Posterior cingulate gyrus (tissue), 11 donors: ENCODE measurements at regions not wholly inside any gene's neighbourhood (a gene's known extent, or its start where the extent isn't known, plus 50 kb on each side); places are given as distances from the start of the nearest gene placed in this dataset.
"Not testable (repeated sequence)": the region's sequence is repeated elsewhere in the genome, so short reads cannot be mapped to it uniquely, and the experiment has no call there.

Experiments used
- DNase-seq, 10 donors: peaks; one replicate each; pipeline versions ENCODE4 v3.0.0 to v3.0.0-alpha.2; 2020 to 2021; ENCODE audit warnings: mixed read lengths in 3 of 10
- intact Hi-C: fragments of 100-400 bp; cut with DNase I; formaldehyde crosslinking; loops from one replicate; pipeline ENCODE4 v1.15.1; 2023

DNA sequence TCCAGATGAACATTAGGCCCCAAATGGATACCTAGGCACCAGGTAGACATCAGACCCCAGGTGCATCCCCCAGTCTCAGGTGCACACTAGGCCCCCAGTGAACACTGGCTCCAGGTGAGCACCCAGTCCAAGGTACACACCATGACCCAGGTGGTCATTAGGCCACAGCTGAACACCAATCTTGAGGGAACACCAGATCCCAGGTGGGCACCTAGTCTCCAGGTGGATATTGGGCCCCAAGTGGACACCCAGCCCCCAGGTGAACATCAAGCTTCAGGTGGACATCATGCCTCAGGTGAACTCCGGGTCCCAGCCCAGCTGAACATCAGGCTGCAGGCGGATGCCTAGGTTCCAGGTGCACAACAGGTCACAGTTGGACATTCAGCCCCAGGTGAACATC, 196.5 kb downstream of the POTEG start:
- peak in 2 of 10 donors; percentile 38 to 52 for DNase-seq
- intact Hi-C loops = not testable (repeated sequence)

DNA sequence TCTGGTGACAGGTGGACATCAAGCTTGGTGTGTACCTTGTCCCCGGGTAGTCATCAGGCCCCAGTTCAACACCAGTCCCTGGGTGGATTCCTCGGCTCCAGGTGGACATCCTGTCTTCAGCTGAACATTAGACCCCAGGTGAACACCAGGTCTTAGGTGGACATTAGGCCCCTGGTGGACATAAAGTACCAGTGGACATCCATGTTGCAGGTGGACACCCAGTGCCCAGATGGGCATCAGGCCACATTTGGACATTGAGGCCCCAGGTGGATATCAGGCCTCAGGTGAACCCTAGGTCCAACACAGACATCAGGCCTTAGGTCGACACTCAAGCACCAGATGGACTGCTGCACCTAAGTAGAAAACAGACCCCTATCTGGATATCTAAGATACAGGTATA, 195.6 kb downstream of the POTEG start:
- intact Hi-C loops, DNase-seq: not testable (repeated sequence)

- intact Hi-C loops = not testable (repeated sequence)
- peak in 2 of 10 donors; percentile 29 to 71 for DNase-seq
Measured at GRCh38 chr14:19239981-19240380, 194.2 kb downstream of the POTEG start.

GRCh38 chr14:19240387-19240786, 193.8 kb downstream of the POTEG start:
- peak in 2 of 10 donors; percentile 27 to 49 for DNase-seq
- intact Hi-C loops = not testable (repeated sequence)

GRCh38 chr14:19241451-19241850, 192.7 kb downstream of the POTEG start:
- DNase-seq = peak in 3 of 10 donors; percentile 24 to 90 (median 53)
- intact Hi-C loops = not testable (repeated sequence)

- intact Hi-C loops = not testable (repeated sequence)
- DNase-seq = peak in 1 of 10 donors; percentile 7
Measured at GRCh38 chr14:19242529-19242928, 191.6 kb downstream of the POTEG start.

DNA sequence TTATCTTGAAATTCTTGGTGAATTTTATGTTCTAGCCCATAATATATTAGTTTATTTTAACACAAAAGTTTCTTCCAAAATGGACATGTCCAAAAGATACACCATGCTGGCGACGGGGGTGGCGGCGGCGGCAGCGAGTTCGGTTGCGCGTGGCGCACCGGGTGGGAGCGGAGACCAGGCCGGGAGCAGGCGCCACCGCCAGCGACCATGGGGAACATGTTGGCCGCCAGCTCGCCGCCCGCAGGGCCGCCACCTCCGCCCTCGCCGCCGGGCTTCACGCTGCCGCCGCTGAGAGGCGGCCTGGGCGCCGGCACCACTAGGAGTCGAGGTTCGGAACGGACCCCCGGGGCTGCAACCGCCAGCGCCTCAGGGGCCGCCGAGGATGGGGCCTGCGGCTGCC, 167.2 kb downstream of the POTEG start:
- intact Hi-C loops, DNase-seq: not testable (repeated sequence)

DNA sequence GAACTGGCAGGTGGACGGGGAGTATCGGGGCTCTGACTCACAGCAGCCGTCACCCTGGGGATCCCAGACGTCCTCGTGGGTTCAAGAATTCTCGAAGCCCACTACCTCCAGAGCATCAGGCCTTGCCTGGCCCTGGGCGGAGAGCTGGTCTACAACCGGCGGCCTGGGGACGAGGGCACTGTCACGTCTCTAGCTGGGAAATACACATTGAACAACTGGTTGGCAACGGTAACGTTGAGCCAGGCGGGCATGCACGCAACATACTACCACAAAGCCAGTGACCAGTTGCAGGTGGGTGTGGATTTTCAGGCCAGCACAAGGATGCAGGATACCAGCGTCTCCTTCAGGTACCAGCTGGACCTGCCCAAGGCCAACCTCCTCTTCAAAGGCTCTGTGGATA, 166.5 kb downstream of the POTEG start:
- DNase-seq = peak in 7 of 10 donors; percentile 7 to 90 (median 23)
- intact Hi-C loops = not testable (repeated sequence)

DNA sequence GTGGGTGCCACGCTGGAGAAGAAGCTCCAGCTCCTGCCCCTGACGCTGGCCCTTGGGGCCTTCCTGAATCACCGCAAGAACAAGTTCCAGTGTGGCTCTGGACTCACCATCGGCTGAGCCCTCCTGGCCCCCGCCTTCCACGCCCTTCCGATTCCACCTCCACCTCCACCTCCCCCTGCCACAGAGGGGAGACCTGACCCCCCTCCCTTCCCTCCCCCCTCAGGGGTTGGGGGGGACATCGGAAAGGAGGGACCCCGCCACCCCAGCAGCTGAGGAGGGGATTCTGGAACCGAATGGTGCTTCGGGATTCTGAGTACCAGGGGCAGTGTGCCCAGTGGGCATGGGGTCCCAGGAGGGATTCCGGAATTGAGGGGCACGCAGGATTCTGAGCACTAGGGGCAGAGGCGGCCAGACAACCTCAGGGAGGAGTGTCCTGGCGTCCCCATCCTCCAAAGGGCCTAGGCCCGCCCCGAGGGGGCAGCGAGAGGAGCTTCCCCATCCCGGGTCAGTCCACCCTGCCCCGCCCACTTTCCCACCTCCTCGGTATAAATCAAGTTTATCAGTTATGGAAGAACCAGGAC, 166.0 kb downstream of the POTEG start:
- DNase-seq, intact Hi-C loops: not testable (repeated sequence)

GRCh38 chr14:19272235-19272634, 161.9 kb downstream of the POTEG start:
- intact Hi-C loops, DNase-seq: not testable (repeated sequence)

DNA sequence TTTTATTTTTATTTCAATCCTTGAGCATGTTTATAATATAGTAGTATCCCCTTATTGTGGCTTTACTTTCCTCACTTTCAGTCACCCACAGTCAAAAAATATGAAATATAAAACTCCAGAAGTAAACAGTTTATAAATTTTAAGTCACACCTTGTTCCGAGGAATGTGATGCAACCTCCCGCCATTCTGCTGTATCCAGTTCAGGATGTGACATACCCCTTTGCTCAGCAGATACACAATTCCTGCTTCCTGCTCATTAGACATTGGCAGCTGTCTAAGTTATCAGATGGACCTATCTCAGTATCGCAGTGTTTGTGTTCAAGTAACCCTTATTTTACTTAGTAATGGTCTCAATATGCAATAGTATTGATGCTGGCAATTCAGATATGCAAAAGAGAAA, 144.5 kb downstream of the POTEG start:
- intact Hi-C loops = not testable (repeated sequence)
- DNase-seq = peak in 1 of 10 donors; percentile 18

GRCh38 chr14:19300243-19300642, 133.9 kb downstream of the POTEG start:
- intact Hi-C loops, DNase-seq: not testable (repeated sequence)

- intact Hi-C loops = not testable (repeated sequence)
- peak in 3 of 10 donors; percentile 27 to 86 (median 67) for DNase-seq
Measured at GRCh38 chr14:19300838-19301237, 133.3 kb downstream of the POTEG start.

GRCh38 chr14:19303844-19304243, 130.3 kb downstream of the POTEG start:
- DNase-seq = peak in 2 of 10 donors; percentile 2 to 40
- intact Hi-C loops = not testable (repeated sequence)

- intact Hi-C loops, DNase-seq: not testable (repeated sequence)
Measured at GRCh38 chr14:19304442-19304841, 129.7 kb downstream of the POTEG start.

DNA sequence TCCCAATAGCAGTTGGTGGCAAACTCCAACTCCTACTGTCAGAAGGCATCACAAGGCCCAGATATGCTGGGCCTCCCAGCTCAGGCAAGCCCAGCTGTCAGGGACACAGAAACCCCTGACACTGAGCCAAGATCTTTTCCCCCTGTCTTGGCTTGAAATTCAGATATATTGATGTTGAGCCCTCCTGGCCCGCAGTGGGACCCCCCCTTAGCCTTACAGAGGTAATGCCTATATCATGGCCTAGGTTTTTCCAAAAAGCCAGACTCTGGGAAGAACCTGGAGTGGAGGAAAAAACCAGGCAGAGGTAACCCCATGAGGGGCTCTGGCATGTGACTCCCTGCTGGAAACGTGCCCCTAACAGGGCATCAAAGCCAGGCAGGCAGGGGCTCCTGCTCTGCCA, 129.2 kb downstream of the POTEG start:
- intact Hi-C loops = not testable (repeated sequence)
- peak in 1 of 10 donors; percentile 68 for DNase-seq

- DNase-seq, intact Hi-C loops: not testable (repeated sequence)
Measured at GRCh38 chr14:19305776-19306175, 128.4 kb downstream of the POTEG start.

DNA sequence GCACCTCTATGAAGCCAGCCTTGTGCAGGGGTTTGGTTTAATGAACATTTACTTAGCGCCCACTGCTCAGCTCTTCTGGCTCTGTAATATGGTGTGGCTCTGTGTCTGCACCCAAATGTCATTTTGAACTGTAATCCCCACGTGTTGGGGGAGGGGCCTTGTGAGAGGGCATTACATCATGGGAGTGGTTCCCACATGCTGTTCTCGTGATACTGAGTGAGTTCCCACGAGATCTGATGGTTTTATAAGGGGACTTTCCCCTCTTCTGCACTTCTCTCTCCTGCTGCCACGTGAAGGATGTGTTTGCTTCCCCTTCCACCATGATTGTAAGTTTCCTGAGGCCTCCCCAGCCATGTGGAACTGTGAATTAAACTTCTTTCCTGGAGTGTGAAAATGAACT, 127.7 kb downstream of the POTEG start:
- intact Hi-C loops, DNase-seq: not testable (repeated sequence)

- DNase-seq, intact Hi-C loops: not testable (repeated sequence)
Measured at GRCh38 chr14:19311023-19311422, 123.1 kb downstream of the POTEG start.

DNA sequence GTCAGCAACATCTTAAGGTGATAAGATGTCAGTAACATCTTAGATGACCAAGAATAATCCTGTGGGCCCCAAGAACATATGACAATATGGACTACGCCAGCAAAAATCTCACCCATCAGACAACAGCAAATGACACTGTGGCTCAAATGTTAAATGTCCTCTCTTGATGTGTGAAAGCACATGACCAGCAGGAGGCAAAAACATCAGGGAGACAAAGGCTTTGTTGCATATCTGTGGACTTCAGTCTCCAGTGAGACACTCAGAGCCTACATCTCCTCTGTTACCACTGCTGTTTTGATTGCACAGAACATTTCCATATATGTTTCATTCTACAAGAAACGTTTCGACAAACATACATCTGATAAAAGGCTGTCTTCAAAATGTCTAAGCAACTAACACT, 103.5 kb downstream of the POTEG start:
- DNase-seq, intact Hi-C loops: not testable (repeated sequence)

- DNase-seq, intact Hi-C loops: not testable (repeated sequence)
Measured at GRCh38 chr14:19337232-19338059, 96.7 kb downstream of the POTEG start.

GRCh38 chr14:19338060-19338372, 96.1 kb downstream of the POTEG start:
- intact Hi-C loops, DNase-seq: not testable (repeated sequence)
